WI38 (cell line): ENCODE measurements at regions not wholly inside any gene's neighbourhood (a gene's known extent, or its start where the extent isn't known, plus 50 kb on each side); places are given as distances from the start of the nearest gene placed in this dataset.

ENCODE experiments used
- H3K4me3 ChIP-seq: 2 replicates; pipeline ENCODE4 v1.5.1; 2011; ENCODE audit warnings: low read depth, mild to moderate bottlenecking, control low read depth, low read length
- CTCF ChIP-seq: IDR thresholded peaks from 2 replicates; pipeline ENCODE4 v1.5.1; 2012; ENCODE audit warnings: low read depth, mild to moderate bottlenecking, control low read depth, low read length

DNA sequence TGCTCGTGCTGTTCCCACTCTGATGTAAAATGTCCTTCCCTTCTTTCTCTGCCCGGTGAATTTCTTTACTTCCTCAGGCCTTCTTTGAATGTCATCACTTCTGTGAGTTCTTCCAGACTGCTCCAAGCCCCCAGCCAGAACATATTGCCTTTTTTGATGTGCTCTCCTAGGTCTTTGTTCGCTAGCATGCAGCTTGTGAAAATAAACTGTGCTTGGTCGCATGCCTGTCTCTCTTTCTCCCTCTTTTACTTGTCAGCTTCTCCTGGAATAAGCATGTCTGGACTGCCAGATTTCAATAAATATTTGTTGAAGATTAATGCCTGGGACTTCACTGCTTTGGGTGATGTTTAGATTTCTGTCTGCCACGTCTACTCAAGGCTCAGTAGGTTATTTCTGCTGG lies 82.7 kb upstream of the ARHGAP28 start:
- no peak for TF ChIP-seq CTCF
- H3K4me3 ChIP-seq: no peak overlapping the region

DNA sequence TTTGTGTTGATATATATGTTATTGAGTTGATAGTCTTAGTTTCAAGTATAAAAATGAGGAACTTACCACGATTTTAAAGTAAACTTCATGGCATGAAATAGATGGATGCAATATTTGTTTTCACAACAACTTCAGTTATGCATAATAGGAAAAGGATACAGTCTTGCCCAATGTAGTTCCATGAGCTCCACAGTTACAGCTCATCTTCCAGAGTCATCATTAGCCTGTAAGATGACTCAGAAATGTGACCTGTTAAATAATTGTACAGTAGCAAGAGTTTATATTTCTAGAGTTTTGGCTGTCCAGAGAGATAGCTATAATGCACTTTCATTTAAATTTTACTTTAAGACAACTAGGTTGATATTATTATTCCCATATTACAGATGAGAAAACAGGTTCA lies 80.9 kb upstream of the ARHGAP28 start:
- no peak overlapping the region for H3K4me3 ChIP-seq
- no peak for TF ChIP-seq CTCF

DNA sequence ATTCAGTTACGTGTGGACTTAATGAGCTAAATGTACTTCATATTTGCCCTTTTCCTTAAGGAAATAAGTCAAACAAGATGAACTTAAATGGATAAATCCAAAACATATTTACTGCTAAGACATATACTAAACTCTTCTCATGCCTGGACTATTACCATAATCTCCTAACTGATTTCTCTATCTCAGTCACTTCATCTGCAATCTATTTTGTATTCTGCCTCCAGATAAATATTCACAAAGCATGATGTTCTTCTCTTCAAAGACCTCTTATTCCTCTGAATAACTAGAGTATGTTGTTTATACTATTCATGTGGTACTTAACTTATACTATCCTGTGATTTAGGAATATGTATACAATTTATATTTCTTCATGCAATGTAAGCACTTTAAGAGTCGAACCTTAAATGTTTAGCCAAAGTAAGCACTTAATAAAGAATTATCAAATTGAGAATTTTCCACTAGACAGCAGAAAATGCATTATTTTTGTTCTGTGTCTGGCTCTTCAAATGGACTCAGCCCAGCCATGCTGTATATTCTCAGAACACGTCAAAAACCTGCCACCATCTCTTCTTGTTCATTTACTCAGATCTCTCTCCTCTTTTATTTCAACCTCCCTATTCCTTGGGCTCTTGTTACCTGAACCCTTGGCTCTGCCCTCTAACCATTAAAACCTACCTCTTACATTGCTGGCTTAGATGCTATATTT lies 79.9 kb upstream of the ARHGAP28 start:
- no peak overlapping the region for H3K4me3 ChIP-seq
- no peak for TF ChIP-seq CTCF

DNA sequence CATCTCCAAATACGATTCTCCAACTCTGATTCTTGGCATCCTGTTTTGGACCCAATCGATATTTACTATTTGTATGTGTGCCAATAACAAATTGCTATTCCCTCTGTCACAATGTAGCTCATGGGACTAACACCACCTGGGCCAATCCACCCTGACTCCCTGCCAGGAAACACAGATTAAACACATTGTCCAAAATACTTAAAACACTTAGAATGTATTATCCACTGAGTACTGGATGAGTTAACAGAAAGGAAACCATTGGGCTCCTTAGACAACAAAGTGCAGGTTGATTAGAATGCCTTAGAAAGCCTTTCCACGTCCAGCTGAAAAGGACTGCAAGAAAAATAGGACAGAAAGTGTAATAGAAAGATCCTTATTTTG lies 79.4 kb upstream of the ARHGAP28 start:
- no peak for TF ChIP-seq CTCF
- no peak overlapping the region for H3K4me3 ChIP-seq

DNA sequence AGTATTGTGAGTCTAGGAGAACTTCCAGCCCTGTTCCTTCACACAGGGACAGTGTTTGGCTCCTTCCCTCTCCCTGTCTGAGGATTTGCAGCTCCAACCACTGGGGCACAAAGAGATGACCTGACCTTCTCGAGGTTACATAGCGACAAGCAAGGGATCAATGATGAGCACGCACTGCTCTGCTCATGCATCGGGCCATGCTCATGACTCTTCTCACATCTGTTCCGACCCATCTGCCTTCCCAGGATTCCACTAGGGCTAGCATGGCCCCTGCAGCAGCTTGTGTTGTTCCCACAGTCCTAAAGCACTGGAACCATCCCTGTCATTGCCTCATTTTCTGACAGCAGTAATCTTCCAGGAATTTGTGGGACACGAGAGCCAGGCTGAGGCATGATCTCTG lies 78.8 kb upstream of the ARHGAP28 start:
- no peak for TF ChIP-seq CTCF
- H3K4me3 ChIP-seq: no peak overlapping the region

GRCh38 chr18:6652098-6652497 lies 77.4 kb upstream of the ARHGAP28 start:
- no peak overlapping the region for H3K4me3 ChIP-seq
- no peak for TF ChIP-seq CTCF

DNA sequence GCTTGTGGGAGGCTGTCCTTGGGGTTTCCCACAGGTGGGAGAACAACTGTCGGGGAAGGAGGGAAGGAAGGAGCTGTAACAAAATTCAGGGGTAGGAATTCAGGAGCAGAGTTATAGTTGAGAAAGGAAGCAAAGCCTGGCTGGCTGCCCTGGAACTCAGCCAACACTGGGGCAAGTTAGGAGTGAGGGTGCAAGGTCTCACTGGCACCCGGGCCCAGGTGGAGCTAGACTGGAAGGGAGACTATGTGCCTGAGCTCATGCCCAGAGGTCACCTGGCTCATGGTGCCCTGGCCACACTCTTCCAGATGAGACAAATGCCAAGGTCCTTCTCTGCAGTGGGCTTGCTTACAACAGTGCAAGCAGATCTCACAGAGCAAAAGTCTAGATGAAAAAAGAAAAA lies 75.6 kb upstream of the ARHGAP28 start:
- TF ChIP-seq CTCF: no peak
- H3K4me3 ChIP-seq: no peak overlapping the region
